Retinal pigment epithelial cell (primary cell): ENCODE measurements at regions not wholly inside any gene's neighbourhood (a gene's known extent, or its start where the extent isn't known, plus 50 kb on each side); places are given as distances from the start of the nearest gene placed in this dataset.

Experiments used
- DNase-seq: peaks from one replicate; pipeline ENCODE4 v3.0.0-alpha.2; 2010; ENCODE audit warnings: low read depth
- H3K4me3 ChIP-seq: 2 replicates; pipeline ENCODE4 v1.5.1; 2011; ENCODE audit warnings: mild to moderate bottlenecking, low read length, control low read depth, moderate library complexity
- CTCF ChIP-seq: conservative IDR thresholded peaks from 2 replicates; pipeline ENCODE4 v1.5.1; 2011; ENCODE audit warnings: low read depth, low read length, control low read depth, inconsistent platforms

GRCh38 chr12:23197266-23197665 lies 572.3 kb downstream of the ETNK1 start:
- TF ChIP-seq CTCF: no peak
- no peak for DNase-seq

GRCh38 chr12:23202728-23203127 lies 577.8 kb downstream of the ETNK1 start:
- TF ChIP-seq CTCF: no peak
- no peak overlapping the region for H3K4me3 ChIP-seq
- no peak for DNase-seq

More at GRCh38 chr12:23197266-23197665, 572.3 kb downstream of the ETNK1 start:
- H3K4me3 ChIP-seq: no peak overlapping the region

- peak; percentile 18 for DNase-seq
- peak; percentile 89 for TF ChIP-seq CTCF
- H3K4me3 ChIP-seq: no peak overlapping the region
Measured at GRCh38 chr12:23204933-23205778, 580.2 kb downstream of the ETNK1 start.

GRCh38 chr12:23209793-23210192 lies 584.8 kb downstream of the ETNK1 start:
- H3K4me3 ChIP-seq: no peak overlapping the region
- TF ChIP-seq CTCF: no peak
- DNase-seq: no peak

GRCh38 chr12:23210573-23210972 lies 585.6 kb downstream of the ETNK1 start:
- no peak overlapping the region for H3K4me3 ChIP-seq
- TF ChIP-seq CTCF: no peak
- no peak for DNase-seq

GRCh38 chr12:23211384-23212320 lies 586.7 kb downstream of the ETNK1 start:
- no peak for DNase-seq
- no peak for TF ChIP-seq CTCF
- no peak overlapping the region for H3K4me3 ChIP-seq

GRCh38 chr12:23217158-23217557 lies 592.2 kb downstream of the ETNK1 start:
- TF ChIP-seq CTCF: peak; percentile 21
- no peak overlapping the region for H3K4me3 ChIP-seq
- no peak for DNase-seq
